GM19324 (cell line): ENCODE measurements at regions not wholly inside any gene's neighbourhood (a gene's known extent, or its start where the extent isn't known, plus 50 kb on each side); places are given as distances from the start of the nearest gene placed in this dataset.
"Not testable (repeated sequence)": the region's sequence is repeated elsewhere in the genome, so short reads cannot be mapped to it uniquely, and the experiment has no call there.

Source experiments
- ATAC-seq: cut with Tn5 transposase; IDR thresholded peaks from one replicate; pipeline ENCODE4 v1.9.1; 2021; ENCODE audit warnings: mild to moderate bottlenecking, moderate library complexity; ENCODE audit not compliant: unreplicated experiment, low FRiP score

DNA sequence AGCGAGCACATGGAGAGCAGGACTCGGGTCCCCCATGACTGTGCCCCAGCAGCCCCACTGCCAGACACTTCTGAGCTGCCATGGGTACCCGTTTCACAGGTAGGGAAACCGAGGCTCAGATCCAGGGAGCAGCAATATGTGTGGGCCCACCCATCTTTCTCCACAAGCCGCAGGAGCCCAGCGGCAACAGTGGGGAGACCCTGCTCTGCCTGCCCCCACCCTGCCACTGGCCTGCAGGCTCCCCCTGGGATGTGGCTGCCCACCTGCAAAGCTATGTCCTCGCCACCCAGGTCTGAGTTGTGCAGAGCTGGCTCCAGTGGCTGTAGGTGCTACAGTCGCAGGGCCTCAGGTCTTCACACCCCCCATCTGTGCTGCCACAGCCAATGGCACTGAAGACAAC is 50.6 kb upstream of the C1QTNF9B start:
- ATAC-seq, result no peak

DNA sequence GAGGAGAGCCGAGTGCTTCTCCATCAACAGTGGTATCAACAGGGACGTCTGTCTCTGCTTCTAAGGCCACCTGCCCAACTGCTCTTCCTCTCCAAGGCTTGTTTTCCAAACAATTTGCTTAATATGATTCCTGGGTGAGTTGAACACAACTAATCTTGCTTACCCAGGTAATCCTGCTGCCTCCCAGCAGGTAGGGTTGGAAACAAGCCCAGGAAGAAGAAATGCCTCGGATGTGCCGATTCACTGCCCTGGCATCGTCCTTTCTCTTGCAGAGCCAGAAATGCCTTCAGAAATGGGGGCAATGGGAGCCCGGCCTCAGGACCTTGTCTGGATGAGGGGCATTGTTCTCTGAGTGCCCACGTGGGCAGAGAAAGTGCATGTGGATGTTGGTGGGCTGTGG is 51.9 kb upstream of the C1QTNF9B start:
- ATAC-seq, result no peak

DNA sequence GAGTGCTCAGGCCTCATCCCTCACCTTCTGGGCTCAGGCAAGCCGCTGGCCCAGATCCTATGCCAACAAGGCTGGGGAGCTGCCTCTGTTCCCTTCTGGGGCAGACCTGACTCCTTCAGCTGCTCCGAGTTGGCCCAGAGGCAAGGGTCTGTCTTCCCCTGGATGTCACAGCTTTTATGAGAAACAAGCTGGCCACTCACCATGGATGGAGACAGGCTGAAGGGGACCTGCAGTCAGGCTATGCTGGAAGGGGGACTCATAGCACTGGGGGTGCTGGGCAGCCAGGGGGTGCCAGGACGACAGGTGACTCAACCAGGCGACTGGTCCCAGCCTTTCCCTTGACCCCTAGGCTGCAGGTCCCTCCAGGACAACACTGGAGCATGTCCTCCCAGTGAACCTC is 52.4 kb upstream of the C1QTNF9B start:
- no peak for ATAC-seq

- no peak for ATAC-seq
These were observed 53.6 kb upstream of the C1QTNF9B start for GRCh38 chr13:23950736-23951510.

DNA sequence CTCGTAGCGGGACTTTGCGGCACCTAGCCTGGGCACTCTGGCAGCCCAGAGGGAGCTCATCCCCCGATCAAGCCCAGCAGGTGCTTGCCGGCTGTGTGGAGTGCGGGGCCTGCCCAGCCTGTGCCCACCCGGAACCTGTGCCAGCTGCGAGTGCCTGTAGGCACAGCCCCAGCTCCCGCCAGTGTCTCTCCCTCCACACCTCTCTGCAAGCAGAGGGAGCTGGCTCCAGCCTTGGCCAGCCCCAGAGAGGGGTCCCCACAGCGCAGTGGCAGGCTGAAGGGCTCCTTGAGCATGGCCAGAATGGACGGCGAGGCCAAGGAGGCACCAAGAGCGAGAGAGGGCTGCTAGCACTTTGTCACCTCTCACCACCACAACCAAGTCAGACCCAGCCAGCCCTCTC is 55.5 kb upstream of the C1QTNF9B start:
- ATAC-seq, result no peak

DNA sequence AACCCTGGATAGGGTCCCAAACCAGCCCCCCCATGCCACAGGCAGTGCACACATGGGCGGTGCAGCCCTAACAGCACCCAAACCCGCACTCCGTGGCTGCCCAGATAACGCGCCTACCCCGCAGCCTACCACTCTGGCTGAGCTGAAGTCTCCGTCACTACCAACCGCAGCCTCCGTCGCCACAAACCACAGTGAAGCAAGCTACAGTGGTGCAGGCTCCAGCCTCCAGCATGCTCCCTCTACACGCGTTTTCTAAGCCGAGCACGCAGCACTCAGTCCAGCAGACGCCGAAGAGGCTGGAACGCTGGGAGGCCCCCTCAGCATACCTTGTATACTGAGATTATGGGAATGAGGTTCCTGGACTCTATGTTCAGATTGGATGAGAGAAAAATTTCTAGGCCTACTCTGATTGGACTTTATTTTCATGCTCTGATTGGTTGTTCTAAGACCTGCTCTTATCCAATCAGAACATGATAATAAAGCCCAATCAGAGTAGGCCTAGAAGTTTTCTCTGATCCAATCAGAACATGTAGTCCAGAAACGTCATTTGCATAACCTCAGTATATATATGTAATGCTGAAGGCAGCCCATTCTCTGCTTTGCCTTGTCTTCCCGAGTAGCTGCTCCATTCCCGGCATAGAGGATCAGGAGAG is 56.7 kb upstream of the C1QTNF9B start:
- no peak for ATAC-seq

DNA sequence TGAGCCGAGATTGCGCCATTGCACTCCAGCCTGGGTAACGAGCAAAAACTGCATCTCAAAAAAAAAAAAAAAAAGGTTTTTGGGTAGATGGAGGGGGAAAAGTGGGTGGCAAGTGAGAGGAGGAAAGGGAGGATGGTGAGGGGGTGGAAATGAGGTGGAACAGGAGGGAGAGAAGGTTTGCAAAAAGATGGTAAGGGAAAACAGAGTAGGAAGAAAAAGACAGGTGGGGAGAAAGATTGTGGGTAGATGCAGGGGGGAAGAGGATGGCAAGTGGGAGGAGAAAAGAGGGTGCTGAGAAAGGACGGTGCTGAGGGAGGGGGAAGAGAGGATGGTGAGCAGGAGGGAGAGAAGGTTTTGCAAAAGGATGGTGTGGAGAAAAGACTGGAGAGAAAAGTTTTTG is 57.8 kb upstream of the C1QTNF9B start:
- ATAC-seq, result no peak

- no peak for ATAC-seq
These were observed 58.8 kb upstream of the C1QTNF9B start for GRCh38 chr13:23956106-23956505.

GRCh38 chr13:23957981-23958380 is 60.7 kb upstream of the C1QTNF9B start:
- ATAC-seq, result no peak

DNA sequence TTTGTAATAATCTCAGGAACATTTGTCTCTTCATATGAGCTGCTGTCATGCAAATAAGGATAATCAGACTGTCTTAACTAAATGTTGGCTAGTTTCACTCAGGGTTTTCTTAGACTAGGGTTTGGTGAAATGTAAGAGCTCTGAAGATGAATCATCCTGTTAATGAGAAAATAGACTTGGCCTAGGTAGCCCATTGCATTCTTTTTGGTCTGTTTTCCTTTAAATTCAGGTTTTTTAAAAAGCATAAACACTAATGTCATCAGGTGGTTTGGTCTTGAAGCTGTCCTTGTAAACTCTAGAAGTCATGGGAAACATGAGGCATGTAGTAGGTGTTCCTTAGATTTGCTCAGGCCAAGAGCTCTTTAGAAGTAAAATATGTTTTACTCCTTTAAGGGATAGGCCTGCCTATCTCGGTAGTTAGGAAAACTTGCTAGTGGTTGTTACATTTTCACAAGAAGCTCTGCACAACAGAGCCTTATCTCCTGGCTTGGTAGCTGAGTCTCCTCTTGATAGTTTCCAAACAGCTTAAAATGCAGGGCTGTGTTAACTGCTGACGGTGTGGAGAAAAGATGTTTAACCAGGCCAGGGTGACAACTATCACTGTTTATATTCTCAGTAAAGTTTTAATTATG is 62.0 kb upstream of the C1QTNF9B start:
- no peak for ATAC-seq

- ATAC-seq, result no peak
These were observed 63.4 kb upstream of the C1QTNF9B start for GRCh38 chr13:23960566-23961156.

DNA sequence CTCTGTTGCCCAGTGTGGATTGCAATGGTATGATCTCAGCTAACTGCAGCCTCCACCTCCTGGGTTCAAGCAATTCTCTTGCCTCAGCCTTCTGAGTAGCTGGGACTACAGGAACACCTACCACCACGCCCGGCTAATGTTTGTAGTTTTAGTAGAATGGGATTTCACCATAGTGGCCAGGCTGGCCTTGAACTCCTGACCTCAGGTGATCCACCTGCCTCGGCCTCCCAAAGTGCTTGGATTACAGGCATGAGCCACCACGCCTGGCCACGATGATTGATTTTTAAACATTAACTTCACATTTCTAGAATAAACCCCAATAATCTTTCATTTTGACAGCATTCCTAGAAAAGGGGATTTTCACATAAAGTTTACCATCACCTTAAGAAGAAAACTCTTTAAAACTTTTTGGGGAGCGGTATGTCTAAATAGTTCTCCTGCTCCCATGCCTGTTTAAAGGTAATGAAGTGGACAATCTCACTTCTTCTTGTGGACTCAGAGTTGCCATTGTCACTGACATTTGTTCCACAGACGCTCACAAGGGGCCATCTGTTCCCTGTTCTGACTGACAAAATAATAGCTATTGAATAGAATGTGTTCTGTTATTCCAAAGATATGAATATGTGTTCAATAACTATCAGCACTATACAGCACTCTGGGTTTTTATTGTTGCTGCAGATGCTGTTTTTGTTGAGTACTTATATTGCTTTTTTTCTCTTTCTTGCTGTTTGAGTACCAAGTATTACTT is 66.1 kb upstream of the C1QTNF9B start:
- ATAC-seq, result no peak

DNA sequence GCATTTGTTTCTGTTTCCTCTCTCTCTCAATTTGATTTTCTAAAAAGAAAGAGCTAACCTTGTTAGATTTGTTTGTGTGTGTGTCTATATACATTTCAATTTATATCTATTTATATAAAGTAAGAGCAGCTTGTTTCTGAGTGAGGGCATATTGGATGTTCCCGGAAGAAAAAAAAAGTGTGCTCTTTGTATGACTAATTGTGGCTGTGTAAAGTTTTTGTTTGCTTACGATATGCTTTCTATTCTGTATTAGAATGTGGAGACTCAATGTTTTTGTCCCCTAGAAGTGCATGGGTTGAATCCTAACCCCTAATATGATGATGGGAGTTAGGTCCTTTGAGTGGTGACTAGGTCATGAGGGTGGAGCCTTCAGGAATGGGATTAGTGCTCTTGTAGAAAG is 66.6 kb upstream of the C1QTNF9B start:
- ATAC-seq, result no peak

GRCh38 chr13:23965346-23965745 is 68.0 kb upstream of the C1QTNF9B start:
- ATAC-seq, result no peak

DNA sequence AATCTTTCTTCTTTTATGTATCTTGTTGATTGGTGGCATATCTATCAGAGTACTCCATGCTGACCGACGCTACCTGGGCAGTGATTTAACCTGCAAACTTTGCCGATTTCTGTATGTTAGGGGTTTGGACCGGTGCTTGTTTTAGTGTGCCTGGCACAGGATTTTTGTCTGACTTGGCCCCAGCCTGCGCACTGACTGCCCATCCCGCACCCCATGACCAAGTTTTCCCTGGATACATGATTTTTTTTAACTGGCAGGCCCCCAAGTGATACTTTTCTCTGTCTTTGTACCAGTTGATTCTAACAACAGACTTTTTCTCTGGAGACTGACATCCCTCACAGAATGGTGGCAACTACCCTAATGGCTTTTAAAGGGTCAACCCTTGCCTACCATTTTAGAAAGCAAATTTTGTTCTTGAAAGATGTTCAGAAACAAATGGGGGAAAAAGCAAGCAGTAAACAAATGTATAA is 69.0 kb upstream of the C1QTNF9B start:
- ATAC-seq, result no peak

DNA sequence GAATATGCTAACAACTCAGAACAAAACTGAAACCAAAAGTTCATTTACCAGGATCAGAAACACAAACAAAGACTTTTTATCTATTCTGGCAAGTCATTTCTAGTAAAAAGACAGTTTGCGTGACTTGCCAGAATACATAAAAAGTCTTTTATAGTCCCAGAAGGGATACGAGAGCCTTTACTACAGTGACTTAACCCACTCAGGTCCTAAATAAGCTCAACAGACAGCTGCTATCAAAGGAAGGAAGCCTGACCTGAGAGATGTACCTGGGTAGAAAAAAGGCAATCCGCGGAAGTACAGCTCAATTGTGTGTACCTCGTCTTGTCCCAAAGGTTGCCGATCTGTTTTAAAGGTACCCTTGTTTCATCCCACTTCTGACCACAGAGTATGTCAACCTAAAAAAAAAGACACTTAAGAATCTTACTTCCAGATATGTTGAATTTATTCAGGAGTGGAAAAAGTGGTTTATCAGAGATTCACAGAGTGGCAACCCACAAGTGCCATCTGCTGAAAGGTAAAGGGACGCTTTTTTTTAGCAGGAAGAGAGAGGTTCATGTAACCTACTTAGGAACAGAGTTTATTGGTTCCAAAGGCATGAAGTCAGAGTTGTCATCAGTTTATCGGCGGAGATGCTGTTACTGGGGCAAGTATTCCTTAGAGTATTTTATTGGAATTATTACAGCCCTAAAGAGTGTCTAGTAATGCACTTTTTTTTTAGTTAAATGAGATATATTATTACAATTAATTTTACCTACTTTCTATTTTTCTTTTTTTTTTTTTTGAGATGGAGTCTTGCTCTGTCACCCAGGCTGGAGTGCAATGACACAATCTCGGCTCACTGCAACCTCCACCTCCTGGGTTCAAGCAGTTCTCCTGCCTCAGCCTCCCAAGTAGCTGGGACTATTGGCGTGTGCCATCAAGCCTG is 69.7 kb upstream of the C1QTNF9B start:
- ATAC-seq, result peak; percentile 83

- ATAC-seq, result not testable (repeated sequence)
These were observed 70.5 kb upstream of the C1QTNF9B start for GRCh38 chr13:23967792-23968191.

- ATAC-seq, result no peak
These were observed 72.3 kb upstream of the C1QTNF9B start for GRCh38 chr13:23969647-23970046.

GRCh38 chr13:23979361-23980159 is 82.3 kb upstream of the C1QTNF9B start:
- peak; percentile 75 for ATAC-seq
